Vagina (tissue), 2 donors: ENCODE measurements at regions not wholly inside any gene's neighbourhood (a gene's known extent, or its start where the extent isn't known, plus 50 kb on each side); places are given as distances from the start of the nearest gene placed in this dataset.

Source experiments
- DNase-seq, 2 donors: peaks; one replicate each; pipeline ENCODE4 v3.0.0-alpha.2; 2017; ENCODE audit errors: extremely low spot score in 2 of 2
- H3K27ac ChIP-seq: fragments of 200-600 bp; sonication (generic); one replicate; pipeline ENCODE4 v1.5.1; 2019
- H3K27me3 ChIP-seq: fragments of 200-600 bp; sonication (generic); one replicate; pipeline ENCODE4 v1.5.1; 2019
- H3K36me3 ChIP-seq, 2 donors: fragments of 200-600 bp; sonication (generic); one replicate each; pipeline ENCODE4 v1.5.1; 2017 to 2019
- H3K4me1 ChIP-seq: fragments of 200-600 bp; sonication (generic); one replicate; pipeline ENCODE4 v1.5.1; 2019
- H3K4me3 ChIP-seq, 2 donors: fragments of 200-600 bp; sonication (generic); 1 replicate in 1 of 2; 2 replicates in 1 of 2; pipeline ENCODE4 v1.5.1; 2016 to 2019
- H3K9me3 ChIP-seq: fragments of 200-600 bp; sonication (generic); one replicate; pipeline ENCODE4 v1.5.1; 2019
- CTCF ChIP-seq, 3 experiments: fragments of 450-650 bp in 2 of 3; fragments of 200-600 bp in 1 of 3; sonication (generic) in 1 of 3; IDR thresholded peaks; one replicate each; pipeline ENCODE4 v1.5.1; 2017 to 2019; ENCODE audit warnings: antibody characterized with exemption in 3 of 3, mild to moderate bottlenecking in 2 of 3, moderate library complexity in 2 of 3
- POLR2A ChIP-seq, 2 donors: fragments of 450-650 bp; IDR thresholded peaks; one replicate each; pipeline ENCODE4 v1.6.1; 2017; ENCODE audit warnings: antibody characterized with exemption in 2 of 2, mild to moderate bottlenecking in 2 of 2, moderate library complexity in 2 of 2
- POLR2AphosphoS5 ChIP-seq, 2 donors: sonication (generic); formaldehyde crosslinking; IDR thresholded peaks; one replicate each; pipeline ENCODE4 v1.9.0; 2017; ENCODE audit warnings: antibody characterized with exemption in 2 of 2, mild to moderate bottlenecking in 2 of 2, low read depth in 1 of 2; ENCODE audit not compliant: insufficient read depth in 1 of 2
- intact Hi-C: fragments of 100-400 bp; cut with DNase I; formaldehyde crosslinking; loops from one replicate; pipeline ENCODE4 v1.15.1; 2023

DNA sequence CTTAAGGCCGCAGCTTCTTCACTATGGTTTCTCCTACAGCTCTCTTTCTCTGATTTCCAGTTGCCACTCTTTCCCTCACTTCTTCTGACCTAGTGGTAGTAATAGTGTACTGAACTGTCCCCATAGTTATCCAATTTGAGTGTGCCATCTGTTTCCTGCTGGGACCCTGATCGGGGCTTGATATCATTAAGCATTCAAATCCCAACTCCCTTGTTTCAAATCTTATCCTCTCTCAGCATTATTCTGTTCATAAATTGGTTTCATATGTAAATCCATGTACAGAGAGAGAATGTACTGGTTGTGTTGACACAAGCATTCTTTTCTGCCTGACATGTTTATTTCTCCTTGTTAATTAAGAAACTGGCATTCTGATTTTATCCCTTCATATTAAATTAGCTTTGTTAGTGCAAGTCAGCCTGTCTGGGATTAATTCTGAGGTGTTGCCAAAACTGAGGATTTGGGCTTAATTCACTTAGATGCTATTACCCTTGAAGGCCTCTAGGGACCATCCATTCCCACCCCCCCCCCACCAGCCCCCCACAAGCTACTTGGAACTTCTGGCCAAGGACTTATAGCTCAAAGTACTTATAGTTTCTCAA, 84.6 kb upstream of the PROKR2 start:
- intact Hi-C loops = no loop called here
- Histone ChIP-seq H3K27me3 (no peaks in the 10 kb centered on the region), H3K36me3 (no peaks in the 10 kb centered on the region), H3K4me3 (no peak overlapping the region), H3K4me1 (no peaks in the 10 kb centered on the region), H3K9me3 (no peaks in the 10 kb centered on the region), H3K27ac (no peak overlapping the region)
- no peak for DNase-seq
- TF ChIP-seq CTCF (IDR thresholded peaks at IDR 0.05) (no peak), POLR2AphosphoS5 (IDR thresholded peaks at IDR 0.05; ENCODE audit: insufficient read depth in 1 of 2, low read depth in 1 of 2) (no peak), POLR2A (IDR thresholded peaks at IDR 0.05) (no peak)

DNA sequence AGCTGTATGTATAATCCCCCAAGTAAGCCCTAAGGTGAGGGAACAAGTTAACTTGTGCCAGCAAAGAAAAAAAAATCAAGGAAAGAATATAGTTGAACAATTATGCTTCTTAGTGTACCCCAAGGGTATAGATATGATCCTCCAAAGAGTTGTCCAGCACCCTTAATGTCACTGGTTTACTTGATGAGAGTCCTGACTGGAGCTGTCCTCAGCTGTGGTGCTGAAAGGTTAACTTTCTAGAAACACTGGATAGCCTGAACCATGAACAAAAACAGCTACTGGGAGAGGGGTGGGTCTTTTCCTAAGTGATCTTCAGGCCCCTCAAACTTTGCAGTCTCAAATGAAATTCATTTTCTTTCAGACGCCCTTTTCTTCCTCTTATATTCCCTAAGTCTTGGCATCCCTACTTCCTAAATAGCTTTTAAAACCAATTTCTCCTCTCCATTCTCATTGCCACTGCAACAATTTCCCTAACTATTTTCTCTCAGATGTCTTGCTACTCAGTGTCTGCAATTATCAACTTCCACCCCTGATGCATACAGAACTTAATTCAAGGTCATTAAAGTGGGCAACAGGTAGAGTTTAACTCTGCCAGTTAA, 83.5 kb upstream of the PROKR2 start:
- Histone ChIP-seq H3K27ac (no peak overlapping the region), H3K36me3 (no peaks in the 10 kb centered on the region), H3K4me3 (no peak overlapping the region), H3K9me3 (no peaks in the 10 kb centered on the region), H3K27me3 (no peaks in the 10 kb centered on the region), H3K4me1 (no peaks in the 10 kb centered on the region)
- no peak for DNase-seq
- TF ChIP-seq POLR2AphosphoS5 (IDR thresholded peaks at IDR 0.05; ENCODE audit: insufficient read depth in 1 of 2, low read depth in 1 of 2) = no peak
- TF ChIP-seq CTCF (IDR thresholded peaks at IDR 0.05) = no peak
- TF ChIP-seq POLR2A (IDR thresholded peaks at IDR 0.05) = no peak
- intact Hi-C loops = no loop called here

DNA sequence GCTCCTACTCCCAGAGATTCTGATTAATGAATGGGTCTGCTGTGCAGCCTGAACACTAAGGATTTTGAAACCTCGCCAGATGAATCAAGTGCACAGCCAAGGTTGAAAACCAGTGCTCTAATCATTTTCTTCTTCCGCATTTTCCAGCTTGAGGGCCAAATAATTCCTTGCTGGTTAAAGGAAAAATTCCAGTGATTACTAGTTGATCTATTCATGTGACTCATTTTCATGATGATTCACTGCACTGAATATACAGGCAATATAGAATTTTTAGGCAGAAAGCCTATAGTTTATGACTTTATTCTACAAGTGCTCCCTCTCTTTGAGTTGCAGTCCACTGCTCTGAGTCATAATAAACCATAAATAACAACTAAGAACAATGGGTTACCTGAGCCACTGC, 80.6 kb upstream of the PROKR2 start:
- Histone ChIP-seq H3K4me1 (no peaks in the 10 kb centered on the region), H3K9me3 (no peaks in the 10 kb centered on the region), H3K27me3 (no peaks in the 10 kb centered on the region), H3K36me3 (no peaks in the 10 kb centered on the region), H3K27ac (no peak overlapping the region), H3K4me3 (no peak overlapping the region)
- DNase-seq = no peak
- intact Hi-C loops = no loop called here
- no peak for TF ChIP-seq CTCF (IDR thresholded peaks at IDR 0.05)
- TF ChIP-seq POLR2A (IDR thresholded peaks at IDR 0.05) = no peak
- no peak for TF ChIP-seq POLR2AphosphoS5 (IDR thresholded peaks at IDR 0.05; ENCODE audit: insufficient read depth in 1 of 2, low read depth in 1 of 2)

GRCh38 chr20:5395932-5396727, 79.4 kb upstream of the PROKR2 start:
- intact Hi-C loops = no loop called here
- no peak overlapping the region for H3K27ac ChIP-seq
- H3K4me3 ChIP-seq = no peak overlapping the region
- no peaks in the 10 kb centered on the region for H3K4me1 ChIP-seq
- no peaks in the 10 kb centered on the region for H3K36me3 ChIP-seq
- TF ChIP-seq POLR2A (IDR thresholded peaks at IDR 0.05) = no peak
- no peak for TF ChIP-seq CTCF (IDR thresholded peaks at IDR 0.05)
- TF ChIP-seq POLR2AphosphoS5 (IDR thresholded peaks at IDR 0.05; ENCODE audit: insufficient read depth in 1 of 2, low read depth in 1 of 2) = no peak
- H3K9me3 ChIP-seq = no peaks in the 10 kb centered on the region
- no peaks in the 10 kb centered on the region for H3K27me3 ChIP-seq
- DNase-seq = no peak
